AG08396 (cell line): ENCODE measurements at regions not wholly inside any gene's neighbourhood (a gene's known extent, or its start where the extent isn't known, plus 50 kb on each side); places are given as distances from the start of the nearest gene placed in this dataset.
"Not testable (repeated sequence)": the region's sequence is repeated elsewhere in the genome, so short reads cannot be mapped to it uniquely, and the experiment has no call there.

Source experiments
- DNase-seq: peaks from one replicate; pipeline ENCODE4 v3.0.0; 2012; ENCODE audit warnings: low spot score, mixed read lengths

GRCh38 chr2:239819091-239819973 is 205.8 kb downstream of the NDUFA10 start:
- DNase-seq: no peak

DNA sequence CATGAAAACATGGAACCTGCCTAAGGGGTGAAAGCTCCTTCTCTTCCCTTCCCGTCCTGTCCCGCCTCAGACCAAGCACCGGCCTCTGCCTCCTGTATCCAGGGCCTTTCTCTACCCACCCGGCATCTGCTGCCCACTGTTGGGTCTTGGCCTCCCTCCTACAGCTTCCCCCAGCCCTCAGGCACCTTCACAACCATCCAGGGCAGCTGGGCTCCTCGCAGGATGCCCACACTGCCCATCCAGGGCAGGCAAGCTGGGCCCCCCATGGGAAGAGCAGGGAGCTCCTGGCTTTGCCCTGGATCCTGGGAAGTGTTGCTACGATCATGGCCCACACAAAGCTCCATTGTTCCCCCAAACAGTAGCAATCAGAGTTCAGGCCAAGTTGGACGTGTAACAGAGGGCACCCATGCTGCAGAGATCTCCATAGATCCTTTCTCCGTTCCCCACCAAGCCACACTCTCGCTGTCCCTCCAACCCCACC is 206.6 kb downstream of the NDUFA10 start:
- DNase-seq: no peak

- no peak for DNase-seq
Observed at GRCh38 chr2:239818086-239818485, 207.1 kb downstream of the NDUFA10 start.

GRCh38 chr2:239817468-239818031 is 207.6 kb downstream of the NDUFA10 start:
- not testable (repeated sequence) for DNase-seq

DNA sequence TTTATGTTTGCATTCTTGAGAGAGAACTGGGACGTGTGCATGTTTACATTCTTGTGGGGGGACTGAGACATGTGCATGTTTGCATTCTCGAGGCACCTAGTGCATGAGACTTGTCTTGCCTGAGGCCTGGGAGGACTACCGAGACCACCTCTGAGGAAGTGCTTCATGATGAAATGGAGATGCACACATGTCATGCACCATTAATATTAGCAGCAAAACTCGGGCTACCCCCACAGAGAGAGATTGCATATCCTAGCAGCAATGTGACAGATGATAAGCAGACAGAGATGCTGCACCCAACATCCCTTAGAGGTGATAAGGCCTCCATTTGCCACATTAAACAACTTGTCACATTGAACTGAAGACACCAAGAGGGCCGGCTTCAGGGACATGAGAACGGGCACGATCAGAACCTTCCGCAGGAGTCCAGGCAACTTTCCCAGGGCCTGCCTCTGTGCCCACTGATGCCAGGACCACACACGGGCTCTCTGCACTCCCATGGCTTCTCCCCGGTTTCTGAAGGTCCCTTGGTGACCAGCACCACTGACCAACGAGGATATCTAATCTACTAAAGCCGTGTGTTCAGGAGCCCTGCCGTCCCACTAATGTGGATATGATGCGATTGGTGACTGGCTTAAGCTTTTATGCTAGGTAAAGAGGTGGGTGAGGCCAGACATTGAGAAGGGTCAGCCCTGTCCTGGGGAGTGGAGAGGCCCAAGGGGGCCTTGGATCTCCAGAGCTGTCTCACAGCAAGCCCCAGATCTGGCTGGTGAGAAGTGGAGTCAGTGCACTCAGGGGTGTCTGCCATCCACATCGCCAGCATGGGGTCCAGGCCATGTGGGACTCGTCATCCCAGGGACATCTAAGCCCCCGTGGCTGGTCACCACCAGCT is 208.3 kb downstream of the NDUFA10 start:
- no peak for DNase-seq

- DNase-seq: no peak
Observed at GRCh38 chr2:239815671-239816070, 209.5 kb downstream of the NDUFA10 start.

GRCh38 chr2:239814861-239815601 is 210.1 kb downstream of the NDUFA10 start:
- no peak for DNase-seq

GRCh38 chr2:239814116-239814860 is 210.9 kb downstream of the NDUFA10 start:
- no peak for DNase-seq

DNA sequence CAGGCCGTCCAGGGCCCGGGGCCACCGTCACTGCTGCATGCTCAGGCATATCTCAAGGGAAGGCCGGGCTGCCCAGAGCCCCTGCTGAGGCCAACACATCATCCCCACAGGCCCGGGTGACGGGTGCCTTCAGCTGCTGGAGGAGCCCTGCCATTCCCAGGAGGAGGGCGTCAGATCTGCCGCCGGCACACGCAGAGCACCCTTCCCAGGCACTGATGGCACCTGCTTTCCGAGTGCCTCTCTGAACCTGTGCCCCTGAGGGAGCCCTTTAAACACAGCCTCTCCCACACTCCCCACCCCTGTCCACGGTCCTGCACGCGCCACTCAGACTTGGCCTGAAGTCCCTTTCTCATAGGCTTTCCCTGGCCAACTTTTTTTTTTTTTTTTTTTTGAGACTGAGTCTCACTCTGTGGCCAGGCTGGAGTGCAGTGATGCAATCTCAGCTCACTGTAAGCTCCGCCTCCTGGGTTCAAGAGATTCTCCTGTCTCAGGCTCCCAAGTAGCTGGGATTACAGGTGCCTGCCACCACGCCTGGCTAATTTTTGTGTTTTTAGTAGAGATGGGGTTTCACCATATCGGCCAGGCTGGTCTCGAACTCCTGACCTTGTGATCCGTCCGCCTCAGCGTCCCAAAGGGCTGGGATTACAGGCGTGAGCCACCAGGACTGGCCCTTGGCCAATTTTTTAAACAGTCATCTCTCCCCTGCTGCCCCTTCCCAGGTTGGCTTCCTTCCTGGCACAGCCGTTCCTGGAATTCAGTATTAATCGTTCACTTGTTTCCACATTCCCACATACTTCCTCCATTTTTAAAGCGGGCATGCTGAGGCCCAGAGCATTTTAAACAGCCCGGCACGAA is 211.7 kb downstream of the NDUFA10 start:
- no peak for DNase-seq

DNA sequence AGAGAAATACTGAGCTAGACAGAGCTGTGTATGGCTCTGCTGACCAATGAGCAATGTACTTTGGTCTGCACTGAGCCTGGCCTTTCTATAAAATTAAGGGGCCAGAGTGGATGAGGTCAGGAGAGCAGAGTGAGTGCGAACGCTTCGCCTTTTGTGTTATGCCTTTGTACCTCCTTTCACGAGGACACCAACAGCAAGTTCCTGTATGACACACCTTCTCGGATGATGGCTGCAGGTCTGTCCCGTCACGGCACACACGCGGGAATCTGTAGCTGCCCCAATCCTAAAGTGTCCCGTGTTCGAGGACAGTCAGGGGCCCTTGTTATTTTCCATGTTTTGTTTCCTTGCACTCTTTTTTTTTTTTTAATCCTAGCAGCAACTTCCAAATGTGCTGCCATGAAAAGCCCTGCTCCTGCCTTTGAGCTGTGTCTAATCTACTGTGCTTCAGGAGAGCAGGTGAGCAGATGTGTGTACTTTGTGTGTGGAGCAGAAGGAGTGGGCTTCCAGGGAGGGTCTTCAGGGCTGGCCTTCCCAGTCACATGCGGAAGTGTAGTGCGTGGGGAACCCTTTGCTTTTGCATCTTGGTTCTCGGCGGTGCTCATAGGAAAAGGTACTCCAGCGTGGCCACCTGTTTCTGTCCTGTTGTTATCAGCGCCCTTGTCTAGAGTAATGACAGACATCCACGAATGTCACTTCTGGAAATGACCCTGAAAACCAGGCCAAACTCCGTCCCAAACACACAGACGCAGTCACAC is 213.2 kb downstream of the NDUFA10 start:
- DNase-seq: no peak

DNA sequence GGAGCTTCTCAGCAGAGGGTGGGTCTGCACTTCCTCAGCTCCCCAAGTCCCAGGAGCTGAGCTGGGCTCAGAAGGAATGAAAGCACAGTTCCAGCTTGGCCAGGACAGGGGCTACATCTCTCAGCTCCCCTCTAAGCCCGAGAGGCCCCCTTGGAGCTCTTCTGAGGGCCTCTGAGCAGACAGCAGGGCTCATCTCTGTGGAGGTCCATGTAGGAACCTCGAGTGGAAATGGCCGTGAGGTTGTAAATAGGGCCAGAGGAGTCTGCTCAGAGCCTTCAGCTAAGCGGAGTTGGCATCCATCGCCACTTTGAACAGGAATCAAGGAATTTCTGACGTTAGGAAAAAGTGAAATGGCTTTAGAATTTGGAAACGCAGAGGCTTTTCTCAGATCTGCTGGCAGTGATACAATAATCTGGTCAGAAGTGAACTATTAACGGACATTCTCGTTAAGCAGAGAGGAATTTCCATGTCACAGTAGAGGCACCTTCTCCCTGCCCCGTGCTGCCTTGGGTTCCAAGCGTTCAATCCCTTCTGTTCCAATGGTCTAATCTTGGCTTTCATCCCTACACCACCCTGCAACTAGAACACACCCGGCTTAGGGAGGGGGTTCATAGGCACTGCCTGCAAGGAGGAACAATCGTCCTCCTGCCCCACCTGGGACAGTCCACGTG is 213.9 kb downstream of the NDUFA10 start:
- no peak for DNase-seq

- no peak for DNase-seq
Observed at GRCh38 chr2:239809391-239809790, 215.8 kb downstream of the NDUFA10 start.

DNA sequence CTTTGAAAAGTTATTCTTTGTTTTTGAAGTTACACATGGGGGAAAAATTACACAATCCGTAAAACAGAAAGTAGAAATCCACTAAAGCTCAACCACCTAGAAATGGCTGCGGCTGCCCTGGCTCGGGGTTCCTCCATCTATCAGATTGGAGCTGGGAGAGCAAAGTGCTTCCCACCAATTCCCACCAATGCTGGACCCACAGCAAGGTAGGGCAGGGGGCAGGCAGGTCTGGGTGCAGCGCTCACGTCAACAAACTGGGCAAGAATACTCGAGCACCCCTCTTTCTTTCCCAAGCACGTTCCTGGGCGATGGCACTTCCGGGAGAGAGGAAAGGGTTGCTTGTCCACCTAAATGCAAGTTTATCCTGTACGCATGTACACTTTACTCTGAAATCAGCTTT is 217.6 kb downstream of the NDUFA10 start:
- no peak for DNase-seq

GRCh38 chr2:239806758-239807434 is 218.2 kb downstream of the NDUFA10 start:
- DNase-seq: no peak

GRCh38 chr2:239806276-239806675 is 218.9 kb downstream of the NDUFA10 start:
- no peak for DNase-seq

- DNase-seq: no peak
Observed at GRCh38 chr2:239805414-239805813, 219.7 kb downstream of the NDUFA10 start.

DNA sequence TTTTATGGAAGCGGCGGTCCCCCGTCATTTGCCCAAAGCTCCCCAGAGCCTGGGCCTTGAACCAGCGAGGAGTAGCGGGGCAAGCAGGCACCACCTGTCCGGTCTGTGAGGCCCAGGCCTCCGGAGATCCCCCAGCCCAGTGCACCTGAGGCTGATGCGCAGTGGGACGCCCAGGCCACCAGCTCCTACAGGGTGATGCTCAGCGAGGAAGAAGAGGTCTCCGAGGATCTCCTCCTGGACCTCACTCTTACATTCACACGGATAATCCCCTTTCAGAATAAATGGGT is 220.2 kb downstream of the NDUFA10 start:
- no peak for DNase-seq
